ENCODE measurements at regions not wholly inside any gene's neighbourhood (a gene's known extent, or its start where the extent isn't known, plus 50 kb on each side); places are given as distances from the start of the nearest gene placed in this dataset.

- TF ChIP-seq CTCF (IDR thresholded peaks at IDR 0.05) (no peak), POLR2A (IDR thresholded peaks at IDR 0.05) (no peak), EP300 (IDR thresholded peaks at IDR 0.05) (no peak)
Observed at GRCh38 chr5:68533571-68534084, 318.1 kb downstream of the PIK3R1 start.

Measured in ovary (tissue), 3 donors.